GM18873 (cell line): ENCODE measurements at regions not wholly inside any gene's neighbourhood (a gene's known extent, or its start where the extent isn't known, plus 50 kb on each side); places are given as distances from the start of the nearest gene placed in this dataset.
"Not testable (repeated sequence)": the region's sequence is repeated elsewhere in the genome, so short reads cannot be mapped to it uniquely, and the experiment has no call there.

ENCODE experiments used
- ATAC-seq: cut with Tn5 transposase; IDR thresholded peaks from one replicate; pipeline ENCODE4 v1.9.1; 2021; ENCODE audit warnings: mild to moderate bottlenecking, moderate library complexity, moderate number of reproducible peaks; ENCODE audit not compliant: unreplicated experiment, low FRiP score

GRCh38 chr14:99995700-99996356 is 69.4 kb upstream of the EVL start:
- ATAC-seq, result peak; percentile 98

GRCh38 chr14:99996951-99997571 is 68.2 kb upstream of the EVL start:
- ATAC-seq, result no peak

GRCh38 chr14:100000398-100000797 is 64.8 kb upstream of the EVL start:
- not testable (repeated sequence) for ATAC-seq

- ATAC-seq, result no peak
Observed at GRCh38 chr14:100004392-100004791, 60.8 kb upstream of the EVL start.

GRCh38 chr14:100007254-100007653 is 58.0 kb upstream of the EVL start:
- no peak for ATAC-seq

- ATAC-seq, result not testable (repeated sequence)
Observed at GRCh38 chr14:100009802-100010201, 55.4 kb upstream of the EVL start.

- no peak for ATAC-seq
Observed at GRCh38 chr14:100010679-100011078, 54.5 kb upstream of the EVL start.

- ATAC-seq, result no peak
Observed at GRCh38 chr14:100011628-100012325, 53.4 kb upstream of the EVL start.

GRCh38 chr14:100012478-100013327 is 52.5 kb upstream of the EVL start:
- no peak for ATAC-seq

GRCh38 chr14:100015251-100015655 is 50.0 kb upstream of the EVL start:
- no peak for ATAC-seq
